ENCODE measurements at regions not wholly inside any gene's neighbourhood (a gene's known extent, or its start where the extent isn't known, plus 50 kb on each side); places are given as distances from the start of the nearest gene placed in this dataset.

GRCh38 chr14:39841088-39841487 lies 408.9 kb upstream of the FBXO33 start:
- no peak overlapping the region for H3K27ac ChIP-seq (ENCODE audit: low read depth, low read length)
- no peaks in the 10 kb centered on the region for H3K9me3 ChIP-seq (ENCODE audit: control insufficient read depth, low read length)
- no peaks in the 10 kb centered on the region for H3K36me3 ChIP-seq (ENCODE audit: control insufficient read depth, insufficient read depth, low read length)
- H3K27me3 ChIP-seq (ENCODE audit: control insufficient read depth, insufficient read depth, low read length, poor library complexity, severe bottlenecking) = no peaks in the 10 kb centered on the region
- H3K9ac ChIP-seq (ENCODE audit: extremely low read depth, low read length, poor library complexity, severe bottlenecking) = no peak overlapping the region
- no peaks in the 10 kb centered on the region for H3K4me1 Mint-ChIP-seq
- no peaks in the 10 kb centered on the region for H3K9me3 Mint-ChIP-seq
- no peak overlapping the region for H3K4me3 Mint-ChIP-seq
- TF ChIP-seq CTCF (conservative IDR thresholded peaks at IDR 0.05) = no peak
- H3K36me3 Mint-ChIP-seq (ENCODE audit: low read depth) = no peaks in the 10 kb centered on the region
- no peaks in the 10 kb centered on the region for H3K4me1 ChIP-seq (ENCODE audit: control insufficient read depth, insufficient read depth, low read length)
- no peak for DNase-seq
- H3K27ac Mint-ChIP-seq = no peak overlapping the region
- H3K4me3 ChIP-seq (ENCODE audit: low read length) = no peak overlapping the region
- H3K27me3 Mint-ChIP-seq (ENCODE audit: insufficient read depth) = no peaks in the 10 kb centered on the region

GRCh38 chr14:39827901-39828655 lies 395.8 kb upstream of the FBXO33 start:
- Mint-ChIP-seq H3K9me3 (no peaks in the 10 kb centered on the region), H3K36me3 (ENCODE audit: low read depth) (no peaks in the 10 kb centered on the region), H3K4me1 (no peaks in the 10 kb centered on the region), H3K4me3 (no peak overlapping the region), H3K27ac (no peak overlapping the region), H3K27me3 (ENCODE audit: insufficient read depth) (no peaks in the 10 kb centered on the region)
- DNase-seq = no peak
- H3K4me3 ChIP-seq (ENCODE audit: low read length) = no peak overlapping the region
- H3K4me1 ChIP-seq (ENCODE audit: control insufficient read depth, insufficient read depth, low read length) = no peaks in the 10 kb centered on the region
- H3K36me3 ChIP-seq (ENCODE audit: control insufficient read depth, insufficient read depth, low read length) = no peaks in the 10 kb centered on the region
- no peaks in the 10 kb centered on the region for H3K9me3 ChIP-seq (ENCODE audit: control insufficient read depth, low read length)
- no peak for TF ChIP-seq CTCF (conservative IDR thresholded peaks at IDR 0.05)
- no peaks in the 10 kb centered on the region for H3K27me3 ChIP-seq (ENCODE audit: control insufficient read depth, insufficient read depth, low read length, poor library complexity, severe bottlenecking)
- no peak overlapping the region for H3K9ac ChIP-seq (ENCODE audit: extremely low read depth, low read length, poor library complexity, severe bottlenecking)
- 97% methylated on average over 1 of the region's 2 CpGs; no CpG with 5 or more reads in 1 of the 2 experiments for WGBS, 2 experiments (ENCODE audit: insufficient coverage in 1 of 2, insufficient read length in 1 of 2)
- H3K27ac ChIP-seq (ENCODE audit: low read depth, low read length) = no peak overlapping the region

GRCh38 chr14:39812532-39813320 lies 380.5 kb upstream of the FBXO33 start:
- Histone ChIP-seq H3K9ac (ENCODE audit: extremely low read depth, low read length, poor library complexity, severe bottlenecking) (no peak overlapping the region), H3K9me3 (ENCODE audit: control insufficient read depth, low read length) (peaks cover 9% of the 10 kb centered on the region), H3K27ac (ENCODE audit: low read depth, low read length) (no peak overlapping the region), H3K36me3 (ENCODE audit: control insufficient read depth, insufficient read depth, low read length) (no peaks in the 10 kb centered on the region), H3K4me3 (ENCODE audit: low read length) (no peak overlapping the region), H3K4me1 (ENCODE audit: control insufficient read depth, insufficient read depth, low read length) (no peaks in the 10 kb centered on the region), H3K27me3 (ENCODE audit: control insufficient read depth, insufficient read depth, low read length, poor library complexity, severe bottlenecking) (no peaks in the 10 kb centered on the region)
- H3K4me3 Mint-ChIP-seq = no peak overlapping the region
- no peaks in the 10 kb centered on the region for H3K4me1 Mint-ChIP-seq
- no peaks in the 10 kb centered on the region for H3K27me3 Mint-ChIP-seq (ENCODE audit: insufficient read depth)
- TF ChIP-seq CTCF (conservative IDR thresholded peaks at IDR 0.05) = no peak
- no peak overlapping the region for H3K27ac Mint-ChIP-seq
- no peak for DNase-seq
- H3K9me3 Mint-ChIP-seq = no peaks in the 10 kb centered on the region
- WGBS, 2 experiments (ENCODE audit: insufficient coverage in 1 of 2, insufficient read length in 1 of 2) = no CpG with 5 or more reads among the region's 3 CpGs
- H3K36me3 Mint-ChIP-seq (ENCODE audit: low read depth) = no peaks in the 10 kb centered on the region
